K562 (cell line): ENCODE measurements at regions not wholly inside any gene's neighbourhood (a gene's known extent, or its start where the extent isn't known, plus 50 kb on each side); places are given as distances from the start of the nearest gene placed in this dataset.

ENCODE experiments used
- ATAC-seq: fragments of 200-7000 bp; cut with Tn5 transposase; 3 replicates; pipeline ENCODE4 v1.9.1; 2020; ENCODE audit warnings: moderate library complexity
- BruUV-seq: library from RNA; stranded (reverse); fragments of 400-500 nt; replicated peaks from 2 replicates; lab custom pipeline; 2021; lab: Mats Ljungman, UMichigan
- CTCF ChIA-PET: fragments of 300-600 bp; formaldehyde crosslinking; extraction: SDS; loops from one replicate; lab custom pipeline; 2021; ENCODE audit warnings: low intra/inter-chr PET ratio; lab: Yijun Ruan, JAX
- POLR2A ChIA-PET: fragments of 300-600, 350-650 bp; sonication (Branson Sonifier 250); formaldehyde crosslinking; extraction: SDS; loops from one replicate; lab custom pipeline; 2021; ENCODE audit warnings: antibody characterized with exemption, inconsistent platforms; lab: Yijun Ruan, JAX
- DNase-seq, 4 experiments: peaks; one replicate each; pipeline versions ENCODE4 v3.0.0 to v3.0.0-alpha.2; 2011 to 2018; ENCODE audit warnings: low spot score in 3 of 4, mixed read lengths in 3 of 4; ENCODE audit errors: extremely low read depth in 1 of 4
- FAIRE-seq: peaks from 2 replicates; lab custom pipeline; 2011; peaks lifted over from hg19 to GRCh38; lab: Jason Lieb, UNC
- H2AFZ ChIP-seq: 2 replicates; pipeline ENCODE4 v1.6.0; 2011; ENCODE audit warnings: low read depth, low read length, control low read depth, inconsistent platforms
- H3K27ac ChIP-seq: fragments of 200-600 bp; 3 replicates; pipeline ENCODE4 v1.8.0; 2011; ENCODE audit warnings: low read depth, mild to moderate bottlenecking, control low read depth, inconsistent platforms, low read length, moderate library complexity, mixed read lengths; ENCODE audit errors: extremely low read depth
- H3K27me3 ChIP-seq, 2 experiments: fragments of 300-600 bp in 1 of 2; 2 replicates in 1 of 2; 3 replicates in 1 of 2; pipeline versions ENCODE4 v1.6.0 to v1.8.0; 2011; ENCODE audit warnings: inconsistent platforms in 2 of 2, low read length in 2 of 2, mild to moderate bottlenecking in 1 of 2, mixed read lengths in 1 of 2, moderate library complexity in 1 of 2; ENCODE audit not compliant: control insufficient read depth in 2 of 2, insufficient read depth in 2 of 2
- H3K36me3 ChIP-seq: fragments of 300-600 bp; 3 replicates; pipeline ENCODE4 v1.8.0; 2011; ENCODE audit warnings: mild to moderate bottlenecking, low read length, inconsistent platforms; ENCODE audit not compliant: control insufficient read depth, insufficient read depth
- H3K4me1 ChIP-seq, 2 experiments: fragments of 200-600 bp in 1 of 2; replicated peaks in 1 of 2; 2 replicates in 1 of 2; 3 replicates in 1 of 2; pipeline versions ENCODE4 v1.5.1 to v1.8.0; 2011; ENCODE audit warnings: inconsistent platforms in 2 of 2, low read length in 2 of 2, mild to moderate bottlenecking in 1 of 2, mixed read lengths in 1 of 2, moderate library complexity in 1 of 2; ENCODE audit not compliant: control insufficient read depth in 2 of 2, insufficient read depth in 2 of 2
- H3K4me2 ChIP-seq: 2 replicates; pipeline ENCODE4 v1.6.1; 2011; ENCODE audit warnings: low read length, control low read depth, inconsistent platforms, mixed read lengths; ENCODE audit not compliant: insufficient read depth
- H3K4me3 ChIP-seq: fragments of 200-600 bp; sonication (generic), shearing (Covaris generic); 2 replicates; pipeline ENCODE4 v1.5.1; 2016; ENCODE audit warnings: control low read depth, inconsistent platforms
- H3K79me2 ChIP-seq: fragments of 200-600 bp; 3 replicates; pipeline ENCODE4 v1.8.0; 2011; ENCODE audit warnings: low read length, inconsistent platforms; ENCODE audit not compliant: control insufficient read depth, insufficient read depth
- H3K9ac ChIP-seq, 2 experiments: 2 replicates each; pipeline versions ENCODE4 v1.6.0 to v1.6.1; 2011; ENCODE audit warnings: low read depth in 2 of 2, low read length in 2 of 2, control low read depth in 1 of 2, inconsistent platforms in 1 of 2, mild to moderate bottlenecking in 1 of 2, mixed read lengths in 1 of 2; ENCODE audit not compliant: insufficient read depth in 1 of 2
- H3K9me1 ChIP-seq: one replicate; pipeline ENCODE4 v1.6.0; 2011; ENCODE audit warnings: inconsistent platforms, mild to moderate bottlenecking, low read length, moderate library complexity; ENCODE audit not compliant: control insufficient read depth, insufficient read depth
- H3K9me3 ChIP-seq: replicated peaks from 2 replicates; pipeline ENCODE4 v1.5.1; 2011; ENCODE audit warnings: low read depth, low read length, inconsistent platforms; ENCODE audit not compliant: control insufficient read depth, insufficient read depth
- H4K20me1 ChIP-seq: replicated peaks from 2 replicates; pipeline ENCODE4 v1.6.1; 2011; ENCODE audit warnings: low read length, inconsistent platforms, mixed read lengths; ENCODE audit not compliant: control insufficient read depth, insufficient read depth
- ADNP ChIP-seq: fragments of 200-800 bp; sonication (Bioruptor generic); IDR thresholded peaks from 2 replicates; pipeline ENCODE4 v1.6.1; 2016; ENCODE audit warnings: missing genetic modification characterization, missing compliant biosample characterization
- BRF1 ChIP-seq: IDR thresholded peaks from 3 replicates; pipeline ENCODE4 v1.6.1; 2011; ENCODE audit warnings: borderline replicate concordance, mild to moderate bottlenecking; ENCODE audit not compliant: insufficient read length; ENCODE audit errors: extremely low read depth
- CBX2 ChIP-seq: fragments of 200-600 bp; sonication (generic); IDR thresholded peaks from one replicate; pipeline ENCODE4 v1.6.1; 2012; ENCODE audit warnings: mild to moderate bottlenecking, low read length, inconsistent platforms; ENCODE audit not compliant: insufficient read depth, poor library complexity, severe bottlenecking
- HMG20B ChIP-seq: fragments of 250-450 bp; sonication (Bioruptor Pico); IDR thresholded peaks from 2 replicates; pipeline ENCODE4 v1.5.0; 2021; ENCODE audit warnings: mild to moderate bottlenecking
- KLF13 ChIP-seq: fragments of 450-650 bp; IDR thresholded peaks from 2 replicates; pipeline ENCODE4 v1.6.1; 2016; ENCODE audit warnings: missing genetic modification characterization, low read depth, mild to moderate bottlenecking, missing compliant biosample characterization, moderate library complexity, borderline replicate concordance
- NFYB ChIP-seq: IDR thresholded peaks from 2 replicates; pipeline ENCODE4 v1.6.1; 2011; ENCODE audit warnings: mild to moderate bottlenecking, moderate library complexity; ENCODE audit not compliant: insufficient read length; ENCODE audit errors: extremely low read depth
- POLR2A ChIP-seq: fragments of 450-650 bp; conservative IDR thresholded peaks from 2 replicates; pipeline ENCODE4 v1.6.1; 2016
- PURB ChIP-seq: sonication (generic); formaldehyde crosslinking; IDR thresholded peaks from 2 replicates; pipeline ENCODE4 v1.9.0; 2021; ENCODE audit warnings: low read depth, mild to moderate bottlenecking, missing genetic modification reagents
- RAD21 ChIP-seq, 2 experiments: fragments of 250-450 bp in 1 of 2; fragments of 450-650 bp in 1 of 2; sonication (Bioruptor Pico) in 1 of 2; formaldehyde crosslinking in 1 of 2; IDR thresholded peaks in 1 of 2; conservative IDR thresholded peaks in 1 of 2; 2 replicates each; pipeline versions ENCODE4 v1.4.0 to v1.8.0; 2020 to 2022; ENCODE audit warnings: mild to moderate bottlenecking in 2 of 2, moderate library complexity in 1 of 2
- SRSF3 ChIP-seq: fragments of 200-400 bp; formaldehyde crosslinking; IDR thresholded peaks from 2 replicates; pipeline ENCODE4 v1.6.1; 2016; ENCODE audit warnings: mild to moderate bottlenecking, low read length, moderate library complexity; ENCODE audit not compliant: insufficient read depth
- TOE1 ChIP-seq, 2 experiments: fragments of 450-650 bp in 1 of 2; sonication (generic) in 1 of 2; formaldehyde crosslinking in 1 of 2; IDR thresholded peaks; 2 replicates each; pipeline versions ENCODE4 v1.7.1 to v1.8.0; 2016 to 2022; ENCODE audit warnings: borderline replicate concordance in 2 of 2, mild to moderate bottlenecking in 2 of 2, antibody characterized with exemption in 1 of 2, inconsistent platforms in 1 of 2, low read depth in 1 of 2, missing genetic modification reagents in 1 of 2, moderate library complexity in 1 of 2
- ZBTB9 ChIP-seq: fragments of 450-650 bp; formaldehyde crosslinking; IDR thresholded peaks from 2 replicates; pipeline ENCODE4 v1.4.0; 2020; ENCODE audit warnings: mild to moderate bottlenecking, moderate library complexity
- ZNF174 ChIP-seq: fragments of 250-450 bp; sonication (Bioruptor Pico); IDR thresholded peaks from 2 replicates; pipeline ENCODE4 v1.4.0; 2020; ENCODE audit warnings: mild to moderate bottlenecking
- WGBS: fragments of 100-300 bp; shearing (Covaris generic); methylation state at CpG from one replicate; pipeline ENCODE4 v1.1.6; 2016; ENCODE audit warnings: low coverage, mixed read lengths; ENCODE audit not compliant: insufficient coverage; ENCODE audit errors: missing lambda C conversion rate; 5-methylcytosine and 5-hydroxymethylcytosine counted together
- in situ Hi-C: fragments of 300-500 bp; cut with MboI; formaldehyde crosslinking; loops from 4 replicates; pipeline ENCODE4 v1.15.0; 2018; ENCODE audit warnings: inconsistent platforms, mixed read lengths
- intact Hi-C: fragments of 100-400 bp; cut with micrococcal nuclease; formaldehyde crosslinking; loops from 2 replicates; pipeline ENCODE4 v1.14.2; 2022
- TF ChIP-seq, protein P1 (sequence below): IDR thresholded peaks from 2 replicates; pipeline ENCODE4 v1.6.1; 2014; ENCODE audit warnings: antibody characterized with exemption
- TF ChIP-seq, protein P2 (sequence below): sonication (generic); formaldehyde crosslinking; IDR thresholded peaks from 2 replicates; pipeline ENCODE4 v1.8.0; 2023; ENCODE audit warnings: mild to moderate bottlenecking, missing genetic modification reagents
- TF ChIP-seq, protein P3 (sequence below): IDR thresholded peaks from 2 replicates; pipeline ENCODE4 v1.6.1; 2012; ENCODE audit warnings: low read depth, low read length, improper control_type of control experiment, borderline replicate concordance

DNA sequence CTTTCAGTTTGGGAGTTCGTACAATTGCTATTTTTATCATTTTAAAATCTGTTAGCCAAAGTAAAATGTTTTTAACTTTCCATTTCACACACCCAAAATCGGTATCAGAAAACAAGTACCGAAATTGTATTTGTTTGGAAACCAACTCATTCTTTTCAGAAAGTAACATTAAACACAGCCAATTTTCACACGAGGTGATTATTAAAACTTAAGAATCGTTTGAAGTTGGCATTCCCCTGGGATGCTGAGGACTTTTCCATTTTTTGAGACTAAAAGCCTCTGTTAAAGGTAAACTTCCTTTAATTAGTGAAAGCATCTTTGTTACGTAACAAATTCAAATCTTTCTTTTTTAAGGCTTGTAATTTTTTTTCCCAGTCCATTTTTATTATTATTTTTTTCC lies 623.0 kb downstream of the VRK1 start (continued):
- TF ChIP-seq ZBTB9 (CRISPR knock-in tag): no peak
- TF ChIP-seq, protein P1, sequence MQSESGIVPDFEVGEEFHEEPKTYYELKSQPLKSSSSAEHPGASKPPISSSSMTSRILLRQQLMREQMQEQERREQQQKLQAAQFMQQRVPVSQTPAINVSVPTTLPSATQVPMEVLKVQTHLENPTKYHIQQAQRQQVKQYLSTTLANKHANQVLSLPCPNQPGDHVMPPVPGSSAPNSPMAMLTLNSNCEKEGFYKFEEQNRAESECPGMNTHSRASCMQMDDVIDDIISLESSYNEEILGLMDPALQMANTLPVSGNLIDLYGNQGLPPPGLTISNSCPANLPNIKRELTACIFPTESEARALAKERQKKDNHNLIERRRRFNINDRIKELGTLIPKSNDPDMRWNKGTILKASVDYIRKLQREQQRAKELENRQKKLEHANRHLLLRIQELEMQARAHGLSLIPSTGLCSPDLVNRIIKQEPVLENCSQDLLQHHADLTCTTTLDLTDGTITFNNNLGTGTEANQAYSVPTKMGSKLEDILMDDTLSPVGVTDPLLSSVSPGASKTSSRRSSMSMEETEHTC: no peak
- TF ChIP-seq, protein P2, sequence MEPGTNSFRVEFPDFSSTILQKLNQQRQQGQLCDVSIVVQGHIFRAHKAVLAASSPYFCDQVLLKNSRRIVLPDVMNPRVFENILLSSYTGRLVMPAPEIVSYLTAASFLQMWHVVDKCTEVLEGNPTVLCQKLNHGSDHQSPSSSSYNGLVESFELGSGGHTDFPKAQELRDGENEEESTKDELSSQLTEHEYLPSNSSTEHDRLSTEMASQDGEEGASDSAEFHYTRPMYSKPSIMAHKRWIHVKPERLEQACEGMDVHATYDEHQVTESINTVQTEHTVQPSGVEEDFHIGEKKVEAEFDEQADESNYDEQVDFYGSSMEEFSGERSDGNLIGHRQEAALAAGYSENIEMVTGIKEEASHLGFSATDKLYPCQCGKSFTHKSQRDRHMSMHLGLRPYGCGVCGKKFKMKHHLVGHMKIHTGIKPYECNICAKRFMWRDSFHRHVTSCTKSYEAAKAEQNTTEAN: no peak
- TF ChIP-seq RAD21 (CRISPR knock-in tag; conservative IDR thresholded peaks at IDR 0.05 in 1 of 2, IDR thresholded peaks at IDR 0.05 in 1 of 2): no peak
- TF ChIP-seq POLR2A: no peak
- TF ChIP-seq ZNF174 (CRISPR knock-in tag): no peak

DNA sequence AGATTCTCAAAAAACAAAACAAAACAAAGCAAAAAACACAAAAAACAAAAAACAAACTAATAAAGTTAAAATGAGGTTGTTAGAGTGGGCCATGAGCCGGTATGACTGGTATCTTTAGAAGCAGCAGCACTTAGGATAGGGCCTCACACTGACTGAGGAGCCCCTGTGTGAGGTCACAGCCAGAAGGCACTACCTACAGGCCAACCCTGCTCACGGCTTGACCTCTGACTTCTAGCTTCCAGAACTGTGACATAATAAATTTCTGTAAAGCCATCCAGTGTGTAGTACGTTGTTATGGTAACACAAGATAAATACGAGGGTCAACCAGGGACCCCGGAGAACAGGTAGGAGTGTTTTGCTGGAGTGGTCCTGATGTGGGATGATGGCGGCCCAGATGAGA lies 629.6 kb downstream of the VRK1 start:
- H3K9me1 ChIP-seq: no peaks in the 10 kb centered on the region
- no peaks in the 10 kb centered on the region for H4K20me1 ChIP-seq
- H3K27ac ChIP-seq: no peak overlapping the region
- H3K79me2 ChIP-seq: no peaks in the 10 kb centered on the region
- in situ Hi-C loops (no loop called here), intact Hi-C loops (no loop called here)
- POLR2A ChIA-PET: no interaction called here
- no peak overlapping the region for H3K9ac ChIP-seq
- no peaks in the 10 kb centered on the region for H3K27me3 ChIP-seq
- CTCF ChIA-PET: no interaction called here
- WGBS: 0% methylated on average over 6 of the region's 6 CpGs
- ATAC-seq (no peak), DNase-seq (no peak), FAIRE-seq (no peak)
- H3K36me3 ChIP-seq: no peaks in the 10 kb centered on the region
- H3K4me3 ChIP-seq: no peak overlapping the region
- no peaks in the 10 kb centered on the region for H3K9me3 ChIP-seq
- no peak overlapping the region for H2AFZ ChIP-seq
- no TSS peak for BruUV-seq
- no peaks in the 10 kb centered on the region for H3K4me1 ChIP-seq
- no peak overlapping the region for H3K4me2 ChIP-seq
- TF ChIP-seq BRF1 (no peak), ADNP (tag) (no peak), HMG20B (CRISPR knock-in tag) (no peak), SRSF3 (no peak), CBX2 (no peak), TOE1 (IDR thresholded peaks at IDR 0.05; ENCODE audit: borderline replicate concordance) (no peak), TOE1 (CRISPR knock-in tag; IDR thresholded peaks at IDR 0.05; ENCODE audit: borderline replicate concordance, low read depth) (no peak), PURB (CRISPR knock-in tag) (no peak), KLF13 (no peak), NFYB (no peak)
- TF ChIP-seq, protein P3, sequence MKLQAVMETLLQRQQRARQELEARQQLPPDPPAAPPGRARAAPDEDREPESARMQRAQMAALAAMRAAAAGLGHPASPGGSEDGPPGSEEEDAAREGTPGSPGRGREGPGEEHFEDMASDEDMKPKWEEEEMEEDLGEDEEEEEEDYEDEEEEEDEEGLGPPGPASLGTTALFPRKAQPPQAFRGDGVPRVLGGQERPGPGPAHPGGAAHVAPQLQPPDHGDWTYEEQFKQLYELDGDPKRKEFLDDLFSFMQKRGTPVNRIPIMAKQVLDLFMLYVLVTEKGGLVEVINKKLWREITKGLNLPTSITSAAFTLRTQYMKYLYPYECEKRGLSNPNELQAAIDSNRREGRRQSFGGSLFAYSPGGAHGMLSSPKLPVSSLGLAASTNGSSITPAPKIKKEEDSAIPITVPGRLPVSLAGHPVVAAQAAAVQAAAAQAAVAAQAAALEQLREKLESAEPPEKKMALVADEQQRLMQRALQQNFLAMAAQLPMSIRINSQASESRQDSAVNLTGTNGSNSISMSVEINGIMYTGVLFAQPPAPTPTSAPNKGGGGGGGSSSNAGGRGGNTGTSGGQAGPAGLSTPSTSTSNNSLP: no peak
